ENCODE measurements at regions not wholly inside any gene's neighbourhood (a gene's known extent, or its start where the extent isn't known, plus 50 kb on each side); places are given as distances from the start of the nearest gene placed in this dataset.

DNA sequence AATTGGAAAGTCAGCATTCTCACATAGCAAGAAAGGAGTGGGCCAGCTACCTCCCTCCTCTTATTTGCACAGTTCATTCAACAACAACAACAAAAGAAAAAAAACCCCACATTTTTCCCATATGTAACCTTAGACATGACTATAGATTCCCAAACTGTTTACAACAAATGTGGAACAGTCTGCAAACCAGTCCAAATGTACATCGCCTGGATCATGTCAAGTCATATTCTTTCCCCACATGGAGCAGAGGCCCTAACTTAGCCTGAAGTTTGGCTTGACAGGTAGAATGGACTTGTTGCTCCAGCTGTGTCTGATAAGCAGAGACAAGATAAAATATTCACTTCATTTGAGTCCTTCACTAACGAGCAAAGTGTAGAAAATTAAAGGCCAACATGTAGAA is 81.7 kb upstream of the COL24A1 start:
- TF ChIP-seq CTCF (IDR thresholded peaks at IDR 0.05 in 2 of 3, conservative IDR thresholded peaks at IDR 0.05 in 1 of 3; ENCODE audit: borderline replicate concordance in 1 of 3, insufficient read depth in 1 of 3, low read depth in 2 of 3, low read length in 2 of 3) (no peak), CEBPB (IDR thresholded peaks at IDR 0.05; ENCODE audit: low read depth) (no peak), EZH2 (IDR thresholded peaks at IDR 0.05) (no peak), POLR2A (IDR thresholded peaks at IDR 0.05; ENCODE audit: borderline replicate concordance, extremely low read depth, insufficient read depth, insufficient read length) (no peak), JUND (IDR thresholded peaks at IDR 0.05) (no peak), ZNF274 (IDR thresholded peaks at IDR 0.05; ENCODE audit: low read depth, low read length) (no peak), EZH2phosphoT487 (IDR thresholded peaks at IDR 0.05; ENCODE audit: borderline replicate concordance) (no peak), RAD21 (IDR thresholded peaks at IDR 0.05; ENCODE audit: low read depth) (no peak), POLR2AphosphoS5 (IDR thresholded peaks at IDR 0.05; ENCODE audit: low read depth, low read length) (no peak), YY1 (IDR thresholded peaks at IDR 0.05; ENCODE audit: extremely low read depth, insufficient replicate concordance, low read depth, low read length) (no peak), TCF7L2 (IDR thresholded peaks at IDR 0.05; ENCODE audit: borderline replicate concordance, extremely low read depth, insufficient read depth, insufficient read length) (no peak), SP1 (IDR thresholded peaks at IDR 0.05; ENCODE audit: low read depth) (no peak)
- TF ChIP-seq, protein P1, sequence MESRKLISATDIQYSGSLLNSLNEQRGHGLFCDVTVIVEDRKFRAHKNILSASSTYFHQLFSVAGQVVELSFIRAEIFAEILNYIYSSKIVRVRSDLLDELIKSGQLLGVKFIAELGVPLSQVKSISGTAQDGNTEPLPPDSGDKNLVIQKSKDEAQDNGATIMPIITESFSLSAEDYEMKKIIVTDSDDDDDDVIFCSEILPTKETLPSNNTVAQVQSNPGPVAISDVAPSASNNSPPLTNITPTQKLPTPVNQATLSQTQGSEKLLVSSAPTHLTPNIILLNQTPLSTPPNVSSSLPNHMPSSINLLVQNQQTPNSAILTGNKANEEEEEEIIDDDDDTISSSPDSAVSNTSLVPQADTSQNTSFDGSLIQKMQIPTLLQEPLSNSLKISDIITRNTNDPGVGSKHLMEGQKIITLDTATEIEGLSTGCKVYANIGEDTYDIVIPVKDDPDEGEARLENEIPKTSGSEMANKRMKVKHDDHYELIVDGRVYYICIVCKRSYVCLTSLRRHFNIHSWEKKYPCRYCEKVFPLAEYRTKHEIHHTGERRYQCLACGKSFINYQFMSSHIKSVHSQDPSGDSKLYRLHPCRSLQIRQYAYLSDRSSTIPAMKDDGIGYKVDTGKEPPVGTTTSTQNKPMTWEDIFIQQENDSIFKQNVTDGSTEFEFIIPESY (IDR thresholded peaks at IDR 0.05; ENCODE audit: extremely low read depth, insufficient replicate concordance, low read length): no peak
- TF ChIP-seq, protein P2, sequence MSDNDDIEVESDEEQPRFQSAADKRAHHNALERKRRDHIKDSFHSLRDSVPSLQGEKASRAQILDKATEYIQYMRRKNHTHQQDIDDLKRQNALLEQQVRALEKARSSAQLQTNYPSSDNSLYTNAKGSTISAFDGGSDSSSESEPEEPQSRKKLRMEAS (IDR thresholded peaks at IDR 0.05): no peak

Measured in HCT116 (cell line).